ENCODE measurements at regions not wholly inside any gene's neighbourhood (a gene's known extent, or its start where the extent isn't known, plus 50 kb on each side); places are given as distances from the start of the nearest gene placed in this dataset.

GRCh38 chr1:90210633-90211491 is 216.0 kb downstream of the ZNF326 start:
- no peak overlapping the region for H3K9ac ChIP-seq (ENCODE audit: low read length)
- Mint-ChIP-seq H3K9me3 (ENCODE audit: unreplicated experiment) (no peaks in the 10 kb centered on the region), H3K4me3 (ENCODE audit: unreplicated experiment) (no peak overlapping the region), H3K4me1 (ENCODE audit: low read depth, unreplicated experiment) (peaks cover 9% of the 10 kb centered on the region), H3K27me3 (ENCODE audit: low read depth, unreplicated experiment) (no peaks in the 10 kb centered on the region), H3K27ac (ENCODE audit: unreplicated experiment) (no peak overlapping the region), H3K36me3 (ENCODE audit: low read depth, unreplicated experiment) (no peaks in the 10 kb centered on the region)
- DNase-seq (ENCODE audit: low read depth) (no peak), FAIRE-seq (no peak)
- no peaks in the 10 kb centered on the region for H3K9me3 ChIP-seq (ENCODE audit: insufficient read depth, low read depth, low read length)
- H3K4me3 ChIP-seq (ENCODE audit: insufficient read depth, low read depth, low read length), result no peak overlapping the region
- H3K36me3 ChIP-seq (ENCODE audit: insufficient read depth, low read length), result no peaks in the 10 kb centered on the region
- H3K27me3 ChIP-seq (ENCODE audit: insufficient read depth, low read length), result no peaks in the 10 kb centered on the region
- H3K79me2 ChIP-seq (ENCODE audit: insufficient read depth, low read length), result no peaks in the 10 kb centered on the region
- H3K4me1 ChIP-seq (ENCODE audit: insufficient read depth, low read length), result no peaks in the 10 kb centered on the region
- no peaks in the 10 kb centered on the region for H4K20me1 ChIP-seq (ENCODE audit: insufficient read depth, low read length)
- H3K27ac ChIP-seq (ENCODE audit: low read depth, low read length), result no peak overlapping the region
- no peak overlapping the region for H2AFZ ChIP-seq (ENCODE audit: low read depth, low read length)
- no peak overlapping the region for H3K4me2 ChIP-seq (ENCODE audit: low read length)
- TF ChIP-seq EZH2 (IDR thresholded peaks at IDR 0.05; ENCODE audit: insufficient read depth, low read length), result no peak
- no peak for TF ChIP-seq CTCF (IDR thresholded peaks at IDR 0.05; ENCODE audit: insufficient read depth, low read depth, low read length)

GRCh38 chr1:90208949-90209348 is 214.0 kb downstream of the ZNF326 start:
- H3K9me3 ChIP-seq (ENCODE audit: insufficient read depth, low read depth, low read length), result no peaks in the 10 kb centered on the region
- TF ChIP-seq EZH2 (IDR thresholded peaks at IDR 0.05; ENCODE audit: insufficient read depth, low read length) (no peak), CTCF (IDR thresholded peaks at IDR 0.05; ENCODE audit: insufficient read depth, low read depth, low read length) (no peak)
- no peaks in the 10 kb centered on the region for H3K79me2 ChIP-seq (ENCODE audit: insufficient read depth, low read length)
- H3K36me3 ChIP-seq (ENCODE audit: insufficient read depth, low read length), result no peaks in the 10 kb centered on the region
- FAIRE-seq (no peak), DNase-seq (ENCODE audit: low read depth) (no peak)
- H3K27ac Mint-ChIP-seq (ENCODE audit: unreplicated experiment), result no peak overlapping the region
- H3K27ac ChIP-seq (ENCODE audit: low read depth, low read length), result no peak overlapping the region
- H3K9ac ChIP-seq (ENCODE audit: low read length), result no peak overlapping the region
- H3K4me1 ChIP-seq (ENCODE audit: insufficient read depth, low read length), result no peaks in the 10 kb centered on the region
- H4K20me1 ChIP-seq (ENCODE audit: insufficient read depth, low read length), result no peaks in the 10 kb centered on the region
- no peak overlapping the region for H3K4me3 Mint-ChIP-seq (ENCODE audit: unreplicated experiment)
- H3K4me2 ChIP-seq (ENCODE audit: low read length), result no peak overlapping the region
- no peak overlapping the region for H2AFZ ChIP-seq (ENCODE audit: low read depth, low read length)
- H3K27me3 ChIP-seq (ENCODE audit: insufficient read depth, low read length), result no peaks in the 10 kb centered on the region
- peaks cover 9% of the 10 kb centered on the region for H3K4me1 Mint-ChIP-seq (ENCODE audit: low read depth, unreplicated experiment)
- no peaks in the 10 kb centered on the region for H3K27me3 Mint-ChIP-seq (ENCODE audit: low read depth, unreplicated experiment)
- H3K4me3 ChIP-seq (ENCODE audit: insufficient read depth, low read depth, low read length), result no peak overlapping the region
- no peaks in the 10 kb centered on the region for H3K9me3 Mint-ChIP-seq (ENCODE audit: unreplicated experiment)
- H3K36me3 Mint-ChIP-seq (ENCODE audit: low read depth, unreplicated experiment), result no peaks in the 10 kb centered on the region

- H3K27ac Mint-ChIP-seq (ENCODE audit: unreplicated experiment), result no peak overlapping the region
- Histone ChIP-seq H2AFZ (ENCODE audit: low read depth, low read length) (no peak overlapping the region), H3K79me2 (ENCODE audit: insufficient read depth, low read length) (no peaks in the 10 kb centered on the region), H3K4me1 (ENCODE audit: insufficient read depth, low read length) (no peaks in the 10 kb centered on the region), H3K9ac (ENCODE audit: low read length) (no peak overlapping the region), H3K27me3 (ENCODE audit: insufficient read depth, low read length) (no peaks in the 10 kb centered on the region), H3K36me3 (ENCODE audit: insufficient read depth, low read length) (no peaks in the 10 kb centered on the region), H3K4me3 (ENCODE audit: insufficient read depth, low read depth, low read length) (no peak overlapping the region), H3K9me3 (ENCODE audit: insufficient read depth, low read depth, low read length) (no peaks in the 10 kb centered on the region), H3K27ac (ENCODE audit: low read depth, low read length) (no peak overlapping the region), H4K20me1 (ENCODE audit: insufficient read depth, low read length) (no peaks in the 10 kb centered on the region), H3K4me2 (ENCODE audit: low read length) (no peak overlapping the region)
- FAIRE-seq (no peak), DNase-seq (ENCODE audit: low read depth) (no peak)
- peaks cover 8% of the 10 kb centered on the region for H3K4me1 Mint-ChIP-seq (ENCODE audit: low read depth, unreplicated experiment)
- no peaks in the 10 kb centered on the region for H3K27me3 Mint-ChIP-seq (ENCODE audit: low read depth, unreplicated experiment)
- H3K9me3 Mint-ChIP-seq (ENCODE audit: unreplicated experiment), result no peaks in the 10 kb centered on the region
- no peaks in the 10 kb centered on the region for H3K36me3 Mint-ChIP-seq (ENCODE audit: low read depth, unreplicated experiment)
- H3K4me3 Mint-ChIP-seq (ENCODE audit: unreplicated experiment), result no peak overlapping the region
- TF ChIP-seq CTCF (IDR thresholded peaks at IDR 0.05; ENCODE audit: insufficient read depth, low read depth, low read length) (no peak), EZH2 (IDR thresholded peaks at IDR 0.05; ENCODE audit: insufficient read depth, low read length) (no peak)
Measured at GRCh38 chr1:90206260-90206659, 211.3 kb downstream of the ZNF326 start.
